GM10266 (cell line): ENCODE measurements at regions not wholly inside any gene's neighbourhood (a gene's known extent, or its start where the extent isn't known, plus 50 kb on each side); places are given as distances from the start of the nearest gene placed in this dataset.

Source experiments
- DNase-seq: peaks from one replicate; pipeline ENCODE4 v3.0.0; 2012; ENCODE audit errors: extremely low spot score
- CTCF ChIP-seq: IDR thresholded peaks from 2 replicates; pipeline ENCODE4 v1.5.1; 2012; ENCODE audit warnings: mild to moderate bottlenecking, low read depth; ENCODE audit not compliant: control insufficient read depth, insufficient read depth; ENCODE audit errors: missing control alignments

GRCh38 chr12:46711756-46712155 is 114.0 kb downstream of the SLC38A4 start:
- no peak for DNase-seq
- no peak for TF ChIP-seq CTCF

GRCh38 chr12:46710125-46710743 is 115.6 kb downstream of the SLC38A4 start:
- TF ChIP-seq CTCF = no peak
- no peak for DNase-seq

GRCh38 chr12:46702581-46703344 is 123.0 kb downstream of the SLC38A4 start:
- TF ChIP-seq CTCF = no peak
- DNase-seq = no peak

- TF ChIP-seq CTCF = no peak
- no peak for DNase-seq
Measured at GRCh38 chr12:46701356-46701755, 124.4 kb downstream of the SLC38A4 start.

- DNase-seq = no peak
- TF ChIP-seq CTCF = no peak
Measured at GRCh38 chr12:46699986-46700385, 125.8 kb downstream of the SLC38A4 start.

GRCh38 chr12:46698003-46698402 is 127.8 kb downstream of the SLC38A4 start:
- TF ChIP-seq CTCF = no peak
- no peak for DNase-seq

- no peak for TF ChIP-seq CTCF
- DNase-seq = no peak
Measured at GRCh38 chr12:46693518-46693917, 132.3 kb downstream of the SLC38A4 start.
